ENCODE measurements at regions not wholly inside any gene's neighbourhood (a gene's known extent, or its start where the extent isn't known, plus 50 kb on each side); places are given as distances from the start of the nearest gene placed in this dataset.

DNA sequence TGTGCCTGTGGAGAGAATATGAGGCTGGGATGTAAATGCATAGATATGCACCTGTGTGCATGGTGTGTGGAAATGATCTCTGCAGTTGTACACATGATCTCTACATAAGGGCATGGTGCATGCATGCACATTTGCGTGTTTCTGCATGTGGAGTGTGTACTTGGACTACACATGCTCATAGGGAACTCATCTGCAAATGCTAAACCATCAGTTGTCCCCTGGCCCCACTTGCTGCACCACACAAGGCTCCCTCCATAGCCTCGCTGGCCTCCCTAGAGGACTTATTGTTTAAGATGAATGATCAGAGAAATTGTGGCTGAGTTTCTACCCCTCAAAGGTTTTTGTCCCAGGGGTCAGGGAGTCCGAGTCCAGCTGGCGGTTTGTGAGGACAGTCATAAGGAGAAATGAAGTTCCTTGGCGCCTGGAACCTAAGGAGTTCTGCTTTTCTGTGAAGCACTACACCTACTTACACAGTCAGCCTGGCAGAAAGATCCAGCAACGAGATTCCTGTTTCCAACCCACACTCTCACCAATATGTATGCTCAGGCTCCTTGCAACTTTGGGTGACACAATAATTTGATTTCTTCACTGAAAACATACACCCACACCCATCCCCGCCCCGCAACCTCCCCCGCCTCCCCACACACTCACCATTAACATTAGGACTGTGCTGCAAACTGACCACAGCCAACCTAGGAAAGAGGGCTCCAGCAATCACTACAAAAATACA lies 79.9 kb upstream of the CPEB4 start:
- DNase-seq, result no peak

GRCh38 chr5:173809014-173809413 lies 79.1 kb upstream of the CPEB4 start:
- no peak for DNase-seq

GRCh38 chr5:173812811-173813550 lies 75.2 kb upstream of the CPEB4 start:
- no peak for DNase-seq

DNA sequence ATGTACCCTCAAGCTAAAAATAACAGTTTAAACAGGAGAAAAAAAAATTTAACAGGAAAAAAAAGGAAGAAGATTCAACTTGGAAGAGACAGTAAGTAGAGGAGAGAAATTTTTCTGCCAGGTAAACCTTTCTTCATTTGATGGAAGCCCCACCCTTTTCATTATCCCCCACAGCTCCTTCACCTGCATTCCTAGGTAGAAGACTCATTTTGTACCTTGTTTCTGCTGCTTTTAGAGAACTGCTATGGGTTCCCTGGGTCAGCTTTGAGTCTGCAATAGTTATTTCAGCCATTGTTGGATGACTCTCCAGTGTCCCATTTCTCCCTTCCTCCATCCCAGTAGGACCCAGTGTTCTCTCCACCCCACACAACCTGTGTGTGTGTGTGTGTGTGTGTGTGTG lies 74.1 kb upstream of the CPEB4 start:
- DNase-seq, result no peak

GRCh38 chr5:173815571-173815970 lies 72.6 kb upstream of the CPEB4 start:
- no peak for DNase-seq

DNA sequence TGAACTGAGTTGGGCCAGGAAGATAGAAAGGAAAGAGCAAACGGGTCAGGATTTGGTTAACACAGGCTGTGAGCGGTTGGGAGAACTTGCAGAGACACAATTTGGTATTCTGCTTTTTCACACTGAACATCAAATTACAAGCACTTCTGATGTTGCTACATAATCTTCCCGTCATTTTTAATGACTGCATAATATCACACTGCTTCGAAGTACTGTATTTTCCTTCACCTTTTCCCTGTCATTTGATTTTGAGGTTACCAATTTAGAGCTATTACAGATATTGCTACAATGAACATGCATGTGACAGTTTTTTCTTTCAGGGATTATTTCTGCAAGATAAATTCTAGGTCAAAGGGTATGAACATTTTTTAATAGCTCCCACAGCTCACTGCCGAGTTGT lies 71.4 kb upstream of the CPEB4 start:
- no peak for DNase-seq

DNA sequence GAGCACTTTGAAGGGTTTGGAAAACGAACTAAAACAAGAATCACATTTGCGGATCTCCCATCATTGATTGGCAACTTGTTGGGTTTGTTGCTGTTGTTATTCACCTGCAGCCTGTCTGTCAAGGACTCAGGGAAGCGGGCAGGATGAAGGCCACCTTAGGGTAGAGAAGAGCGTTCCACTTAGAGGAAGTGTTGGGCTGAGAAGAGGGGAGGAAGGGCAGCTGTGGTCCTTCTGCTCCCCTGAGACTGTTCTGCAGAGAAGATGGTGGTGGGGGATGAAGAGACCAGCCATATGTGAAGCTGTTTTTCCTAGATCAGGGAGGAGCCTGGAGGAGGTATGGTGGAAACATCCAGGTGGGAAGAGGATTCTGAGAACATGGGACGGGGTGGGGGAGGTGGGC lies 70.6 kb upstream of the CPEB4 start:
- DNase-seq, result no peak

GRCh38 chr5:173819521-173819920 lies 68.6 kb upstream of the CPEB4 start:
- no peak for DNase-seq

- DNase-seq, result no peak
Measured at GRCh38 chr5:173823274-173823644, 64.9 kb upstream of the CPEB4 start.

DNA sequence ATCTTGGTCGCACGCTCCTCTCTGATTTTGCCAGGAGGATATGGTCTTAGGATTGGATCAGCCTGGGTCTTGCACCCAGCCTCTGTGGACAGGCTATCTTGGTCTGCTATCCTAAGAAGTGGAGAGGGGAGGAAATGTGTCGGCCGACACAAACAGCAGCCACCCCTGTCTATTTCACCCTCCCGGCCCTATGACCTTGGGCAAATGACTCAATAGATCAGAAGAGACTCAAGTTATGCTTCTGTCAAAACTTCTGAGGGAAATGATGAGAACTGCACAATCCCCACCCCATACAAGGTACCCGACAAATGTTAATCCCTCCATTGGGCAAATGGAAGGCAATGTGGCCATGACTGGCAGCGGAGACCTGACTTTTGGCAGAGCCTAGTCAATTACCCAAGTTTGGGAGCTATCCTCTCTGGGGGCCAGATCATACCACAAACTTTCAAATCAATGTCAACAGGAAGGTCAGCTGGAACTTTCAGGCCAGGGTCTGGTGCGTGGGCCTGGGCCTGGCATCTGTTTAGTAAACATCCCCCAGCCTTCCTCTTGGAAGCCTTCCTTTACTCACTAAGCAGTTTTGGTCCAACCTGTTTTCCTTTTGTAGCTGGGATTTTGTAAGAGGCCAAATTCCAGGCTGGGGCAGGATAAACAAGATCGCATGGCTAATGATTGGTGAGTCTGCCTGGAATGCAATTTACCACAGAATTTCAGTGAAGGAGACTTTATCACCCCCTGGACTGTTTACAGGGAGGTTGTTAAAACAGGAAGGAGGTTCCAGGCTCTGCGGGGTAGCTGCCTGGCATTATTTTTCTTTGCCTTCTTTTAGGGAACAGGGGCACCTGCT lies 64.2 kb upstream of the CPEB4 start:
- no peak for DNase-seq

GRCh38 chr5:173825215-173825865 lies 62.8 kb upstream of the CPEB4 start:
- no peak for DNase-seq

GRCh38 chr5:173826086-173826427 lies 62.1 kb upstream of the CPEB4 start:
- no peak for DNase-seq

GRCh38 chr5:173826428-173827350 lies 61.5 kb upstream of the CPEB4 start:
- no peak for DNase-seq

DNA sequence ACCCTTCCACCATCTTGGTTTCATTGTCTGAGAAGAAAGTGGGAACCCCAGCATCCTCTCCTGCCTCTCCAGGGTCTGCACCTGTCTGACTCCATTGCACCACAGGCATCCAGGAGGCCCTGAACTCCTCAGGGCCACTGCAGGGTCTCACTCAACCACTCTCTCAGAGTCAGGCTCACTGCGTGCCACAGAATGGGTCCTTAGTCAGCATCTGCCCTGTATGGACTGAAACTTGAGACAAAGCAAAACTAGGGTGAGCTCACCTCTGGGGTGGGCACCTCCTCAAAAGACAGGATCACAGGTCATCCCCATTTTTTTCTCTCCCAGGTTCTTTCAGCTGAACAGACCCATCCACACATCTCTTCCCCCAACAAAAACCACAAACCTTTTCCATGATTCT lies 59.2 kb upstream of the CPEB4 start:
- DNase-seq, result no peak

DNA sequence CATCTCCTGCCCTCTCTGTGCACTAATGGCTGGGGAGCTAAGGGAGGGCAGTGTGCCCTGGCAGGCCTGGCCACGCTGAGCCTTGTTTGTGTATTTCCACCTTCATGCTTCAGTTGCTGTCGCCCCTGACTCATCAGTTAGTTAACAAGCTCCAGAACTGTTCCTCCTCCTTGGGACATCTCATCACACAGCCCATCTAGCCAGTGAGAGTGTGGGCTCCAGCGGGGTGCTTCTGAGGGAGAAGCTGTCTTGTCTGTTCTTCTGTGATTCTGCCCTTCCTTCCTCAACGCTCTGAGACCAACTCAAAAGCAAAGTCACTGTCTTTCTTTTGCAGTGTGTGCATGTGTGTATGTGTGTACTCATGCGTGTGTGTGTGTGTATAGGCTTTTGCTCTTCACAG lies 58.3 kb upstream of the CPEB4 start:
- DNase-seq, result no peak

DNA sequence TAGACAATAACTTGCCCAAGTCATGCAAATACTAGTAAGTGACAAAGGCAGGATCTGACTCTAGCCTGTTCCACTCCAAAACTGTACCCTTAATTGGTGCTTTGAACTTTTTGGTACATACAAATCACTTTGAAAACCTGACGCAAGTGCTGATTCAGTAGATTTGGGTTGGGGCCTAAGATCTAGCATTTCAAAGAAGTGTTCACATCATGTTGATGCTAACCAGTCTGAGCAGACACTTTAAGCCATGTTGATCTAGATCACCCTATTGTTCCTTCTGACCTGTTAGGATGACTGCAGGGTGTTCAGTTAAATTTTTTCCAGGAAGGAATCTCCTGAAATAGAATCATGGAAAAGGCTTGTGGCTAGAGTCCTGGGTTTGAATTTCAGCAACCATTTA lies 57.7 kb upstream of the CPEB4 start:
- DNase-seq, result no peak

GRCh38 chr5:173831196-173831914 lies 56.8 kb upstream of the CPEB4 start:
- no peak for DNase-seq

GRCh38 chr5:173832386-173832785 lies 55.8 kb upstream of the CPEB4 start:
- DNase-seq, result no peak

DNA sequence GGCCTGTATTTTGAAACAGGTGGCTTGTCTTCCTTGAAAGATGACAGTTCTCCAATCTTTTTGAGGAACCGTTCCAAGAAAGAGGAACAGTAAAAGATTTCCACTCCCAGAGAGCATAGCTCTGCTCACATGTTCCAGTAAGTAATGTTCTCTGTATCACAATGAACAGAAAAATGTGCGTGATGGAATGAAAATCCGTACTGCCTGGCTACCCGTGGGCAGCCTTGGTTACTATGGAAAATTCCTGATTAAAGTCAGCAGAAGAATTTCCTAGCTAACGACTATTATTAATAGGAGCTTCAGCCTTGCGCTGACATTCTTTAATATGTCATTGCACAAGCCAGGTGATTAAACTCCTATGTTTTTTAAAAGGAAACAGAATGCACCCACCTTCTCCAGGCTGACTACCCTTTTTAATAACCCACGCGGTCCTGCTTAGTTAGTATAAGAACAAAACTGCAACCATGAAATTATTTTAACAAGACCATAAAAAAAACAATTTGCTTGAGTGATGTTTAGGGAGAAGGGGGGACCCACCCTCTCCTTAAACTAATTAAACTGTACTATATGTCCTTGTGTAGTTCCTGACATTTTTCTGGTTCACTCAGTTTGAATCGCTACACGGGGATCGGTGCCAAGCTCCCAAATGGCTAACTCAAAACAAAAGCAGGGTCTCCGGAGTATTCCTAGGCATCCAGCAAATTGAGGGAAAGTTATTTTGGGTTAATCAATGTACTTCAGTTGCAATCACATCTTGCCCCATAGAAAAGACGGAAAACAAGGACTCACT lies 54.8 kb upstream of the CPEB4 start:
- DNase-seq, result no peak

DNA sequence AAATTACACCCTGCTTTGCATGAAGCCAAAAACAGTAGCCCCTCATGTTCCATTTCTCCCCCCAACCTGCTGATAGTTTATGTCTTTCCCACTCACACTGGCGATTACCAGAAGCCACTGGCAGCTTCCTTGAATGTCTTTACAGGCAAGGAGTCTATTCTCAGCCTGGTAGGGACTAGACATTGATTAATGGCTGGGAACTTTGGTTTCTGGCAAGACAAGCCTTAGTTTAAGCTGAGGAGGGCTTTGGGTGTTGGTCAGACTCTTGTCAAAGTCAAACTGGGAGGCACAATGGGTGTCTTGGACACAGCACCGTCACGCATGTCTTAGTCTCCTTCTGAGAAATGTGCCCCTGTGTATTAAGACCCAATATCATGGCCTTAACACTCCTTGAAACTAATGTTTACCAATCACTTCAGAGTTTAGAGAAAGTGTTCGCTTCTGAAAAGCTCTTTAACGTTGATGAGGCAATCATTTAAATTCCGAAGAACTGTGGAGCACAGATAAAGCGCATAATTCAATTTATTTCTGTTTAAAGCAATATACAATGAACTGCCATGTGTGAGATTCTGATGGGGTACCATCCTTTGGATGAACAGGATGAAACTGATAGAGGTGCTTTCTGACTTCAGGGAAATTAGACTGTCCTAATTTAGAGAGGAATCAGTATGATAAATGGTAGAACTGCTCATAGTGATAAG lies 53.9 kb upstream of the CPEB4 start:
- no peak for DNase-seq
